GM23248 (cell line): ENCODE measurements at regions not wholly inside any gene's neighbourhood (a gene's known extent, or its start where the extent isn't known, plus 50 kb on each side); places are given as distances from the start of the nearest gene placed in this dataset.

Source experiments
- EZH2 ChIP-seq: fragments of 200-600 bp; sonication (generic); IDR thresholded peaks from 2 replicates; pipeline ENCODE4 v1.6.1; 2018; ENCODE audit warnings: antibody characterized with exemption, mild to moderate bottlenecking; ENCODE audit not compliant: insufficient read depth, poor library complexity, severe bottlenecking
- EZH2phosphoT487 ChIP-seq: fragments of 200-600 bp; sonication (generic); IDR thresholded peaks from 2 replicates; pipeline ENCODE4 v1.6.1; 2018; ENCODE audit warnings: antibody characterized with exemption, moderate library complexity, mild to moderate bottlenecking, low read depth; ENCODE audit not compliant: insufficient read depth

DNA sequence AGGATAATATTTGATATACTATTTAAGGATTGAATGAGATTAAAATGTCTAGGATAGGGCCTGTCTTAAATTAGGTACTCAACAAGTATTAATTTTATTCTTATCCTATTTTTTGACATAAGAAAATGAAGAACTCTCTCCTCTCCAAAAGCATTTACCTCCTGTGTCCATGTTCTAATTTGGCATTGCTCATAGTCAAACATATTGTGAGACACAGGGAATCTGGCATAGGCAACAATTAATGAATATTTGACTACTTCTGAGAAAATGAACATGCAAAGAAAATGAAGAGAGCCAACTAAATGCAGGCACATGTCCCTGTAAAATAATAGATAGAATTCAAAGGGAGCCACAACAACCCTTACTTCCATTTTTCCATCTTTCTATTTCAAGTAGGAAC is 198.5 kb upstream of the C11orf87 start:
- no peak for TF ChIP-seq EZH2
- no peak for TF ChIP-seq EZH2phosphoT487
